ENCODE measurements at regions not wholly inside any gene's neighbourhood (a gene's known extent, or its start where the extent isn't known, plus 50 kb on each side); places are given as distances from the start of the nearest gene placed in this dataset.

GRCh38 chr3:130259166-130259874, 86.2 kb upstream of the COL6A5 start:
- DNase-seq (ENCODE audit: low spot score) (no peak), FAIRE-seq (no peak)

- FAIRE-seq (no peak), DNase-seq (ENCODE audit: low spot score) (no peak)
These were observed 84.6 kb upstream of the COL6A5 start for GRCh38 chr3:130260918-130261317.

- no peak for DNase-seq (ENCODE audit: low spot score)
- FAIRE-seq = no peak
These were observed 81.8 kb upstream of the COL6A5 start for GRCh38 chr3:130263708-130264107.

GRCh38 chr3:130266817-130267216, 78.7 kb upstream of the COL6A5 start:
- FAIRE-seq (no peak), DNase-seq (ENCODE audit: low spot score) (no peak)

- peak; percentile 66 for DNase-seq (ENCODE audit: low spot score)
- no peak for FAIRE-seq
These were observed 69.2 kb upstream of the COL6A5 start for GRCh38 chr3:130276203-130276803.

- DNase-seq (ENCODE audit: low spot score) (no peak), FAIRE-seq (no peak)
These were observed 56.8 kb upstream of the COL6A5 start for GRCh38 chr3:130288670-130289069.

- DNase-seq (ENCODE audit: low spot score) (no peak), FAIRE-seq (no peak)
These were observed 54.3 kb upstream of the COL6A5 start for GRCh38 chr3:130291148-130291547.

GRCh38 chr3:130293247-130293646, 52.2 kb upstream of the COL6A5 start:
- DNase-seq (ENCODE audit: low spot score) (no peak), FAIRE-seq (no peak)
